Central memory CD4-positive, alpha-beta T cell (primary cell): ENCODE measurements at regions not wholly inside any gene's neighbourhood (a gene's known extent, or its start where the extent isn't known, plus 50 kb on each side); places are given as distances from the start of the nearest gene placed in this dataset.
"Not testable (repeated sequence)": the region's sequence is repeated elsewhere in the genome, so short reads cannot be mapped to it uniquely, and the experiment has no call there.

ENCODE experiments used
- DNase-seq: peaks from one replicate; pipeline ENCODE4 v3.0.0; 2022

DNA sequence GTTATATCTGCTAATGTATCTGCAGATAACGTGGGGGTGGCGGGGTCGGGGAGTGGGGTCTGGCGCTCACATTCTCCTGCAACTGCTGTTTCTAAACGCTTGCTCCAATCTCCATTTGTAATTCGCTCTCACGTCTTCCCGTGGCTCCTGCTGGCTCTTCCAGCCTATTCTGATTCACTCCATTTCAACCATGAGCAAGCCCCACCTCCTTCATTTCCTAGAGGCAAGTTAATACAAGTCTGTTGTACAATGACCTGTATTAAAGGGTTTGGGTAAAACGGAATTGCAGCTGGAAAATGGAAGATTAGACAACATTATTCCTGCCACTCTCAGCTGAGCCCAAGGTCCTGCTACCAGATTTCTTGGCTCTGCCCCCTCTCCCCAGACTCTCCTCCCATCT, 132.3 kb downstream of the CSNK2A3 start:
- no peak for DNase-seq

DNA sequence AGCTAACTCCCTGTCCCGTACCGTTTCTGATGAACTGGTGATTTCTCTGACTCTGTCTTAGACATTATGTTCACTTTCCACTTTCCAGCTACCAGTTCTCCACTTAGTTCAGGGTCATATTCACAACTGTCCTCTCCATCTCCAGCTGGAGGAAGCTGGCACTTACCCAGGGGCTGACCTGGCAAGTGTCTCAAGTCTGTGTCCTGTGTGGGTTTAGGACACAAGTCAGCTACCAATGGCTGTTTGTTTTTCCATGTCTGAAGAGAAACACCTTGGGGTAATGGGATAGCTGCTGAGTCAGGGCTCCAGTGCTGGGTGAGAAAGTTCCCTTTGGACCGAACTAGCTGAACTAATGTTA, 134.4 kb downstream of the CSNK2A3 start:
- no peak for DNase-seq

DNA sequence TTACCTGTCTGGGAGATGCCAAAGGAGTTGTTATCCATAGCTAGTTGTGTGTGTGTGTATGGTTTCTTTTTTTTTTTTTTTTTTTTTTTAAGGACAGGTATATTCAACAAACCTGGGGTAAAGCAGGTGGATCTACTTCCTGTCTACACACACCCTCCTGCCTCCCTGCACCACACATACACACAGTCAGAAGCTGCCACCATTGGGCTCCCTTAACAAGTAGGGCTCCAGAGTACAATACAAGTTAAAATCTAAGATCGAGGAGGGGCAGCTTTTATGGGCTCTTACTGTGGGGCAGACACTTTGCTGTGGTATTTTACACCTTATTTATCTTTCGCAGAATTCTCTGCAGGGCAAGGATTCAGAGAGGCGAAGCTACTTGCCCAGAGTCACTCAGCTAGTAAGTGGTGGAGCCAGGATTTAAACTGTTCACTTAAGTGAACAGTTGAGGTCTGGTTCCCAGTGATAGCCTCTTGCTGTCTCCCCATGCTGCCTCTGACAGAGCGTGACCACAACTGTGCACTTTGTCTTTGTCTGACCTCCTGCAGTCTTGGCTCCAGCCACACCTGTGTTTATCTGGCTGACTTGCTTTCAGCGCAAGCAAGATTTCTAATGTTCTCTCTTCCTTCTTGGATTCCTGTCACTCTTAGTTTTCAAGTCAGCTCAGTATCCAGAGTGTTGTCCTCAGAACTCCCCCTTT, 135.0 kb downstream of the CSNK2A3 start:
- DNase-seq = no peak

GRCh38 chr11:11217289-11217928, 135.6 kb downstream of the CSNK2A3 start:
- no peak for DNase-seq

- no peak for DNase-seq
Observed at GRCh38 chr11:11215944-11216343, 137.1 kb downstream of the CSNK2A3 start.

GRCh38 chr11:11215058-11215815, 137.8 kb downstream of the CSNK2A3 start:
- no peak for DNase-seq

DNA sequence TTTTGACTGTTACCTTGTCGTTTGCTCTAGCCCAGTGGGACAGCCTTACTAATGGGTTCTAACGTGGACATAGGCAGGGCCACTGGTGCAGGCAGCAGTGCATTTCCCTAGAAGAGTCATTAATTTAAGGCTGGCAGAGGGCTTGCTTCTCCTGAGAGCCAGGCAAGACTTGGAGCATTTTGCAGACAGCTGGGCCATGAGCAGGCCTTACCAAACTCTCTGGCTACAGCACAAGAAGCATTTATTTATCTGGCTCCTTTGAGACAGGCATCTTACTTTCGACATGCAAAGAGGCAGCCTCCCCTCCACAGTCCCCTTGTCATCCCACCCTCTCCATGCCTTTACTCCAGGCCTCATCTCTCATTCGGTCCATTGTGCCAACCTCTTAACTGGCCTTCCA, 139.9 kb downstream of the CSNK2A3 start:
- DNase-seq = no peak

DNA sequence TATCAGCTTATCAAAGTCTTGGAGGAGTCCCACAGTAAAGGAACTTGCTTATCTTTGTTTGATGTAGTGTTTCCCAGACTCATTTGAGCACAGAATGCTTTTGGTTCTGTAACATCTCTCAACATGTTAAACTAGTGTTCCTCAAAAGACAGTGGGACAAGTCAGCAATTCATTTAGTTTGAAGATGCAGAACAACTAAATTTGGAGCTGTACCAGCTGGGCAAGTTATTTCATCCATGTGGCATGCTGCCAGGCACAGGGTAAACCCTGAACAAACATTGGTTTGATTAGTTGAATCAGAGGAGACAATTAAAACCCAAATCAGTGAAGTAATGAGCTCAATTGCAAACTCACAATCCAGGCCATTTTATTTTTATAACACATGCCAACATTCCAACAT, 141.2 kb downstream of the CSNK2A3 start:
- DNase-seq = no peak

- no peak for DNase-seq
Observed at GRCh38 chr11:11211186-11211585, 141.9 kb downstream of the CSNK2A3 start.

- no peak for DNase-seq
Observed at GRCh38 chr11:11210446-11210845, 142.6 kb downstream of the CSNK2A3 start.

GRCh38 chr11:11209967-11210366, 143.1 kb downstream of the CSNK2A3 start:
- no peak for DNase-seq

DNA sequence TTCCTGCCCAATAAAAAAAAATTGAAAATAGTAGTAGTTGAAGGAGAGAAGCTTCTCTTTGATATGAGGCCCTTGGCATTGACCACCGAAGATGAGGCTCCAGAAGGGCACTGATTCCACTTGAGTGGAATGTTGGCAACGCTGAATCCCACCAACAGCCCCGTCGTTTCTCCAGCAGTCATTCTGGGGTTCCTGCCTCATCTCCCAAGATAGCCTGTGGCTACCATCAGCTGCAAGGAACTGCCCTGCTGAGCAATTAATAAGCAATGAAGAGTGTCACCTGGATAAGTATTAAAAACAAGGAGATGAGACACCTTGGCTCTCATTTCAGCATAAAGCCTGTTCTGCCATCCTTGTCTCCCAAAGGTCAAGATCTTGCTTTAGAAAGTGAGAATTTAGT, 144.1 kb downstream of the CSNK2A3 start:
- DNase-seq = no peak

GRCh38 chr11:11207428-11207827, 145.6 kb downstream of the CSNK2A3 start:
- peak; percentile 3 for DNase-seq

- DNase-seq = no peak
Observed at GRCh38 chr11:11206484-11206883, 146.6 kb downstream of the CSNK2A3 start.

GRCh38 chr11:11202885-11203284, 150.2 kb downstream of the CSNK2A3 start:
- no peak for DNase-seq

DNA sequence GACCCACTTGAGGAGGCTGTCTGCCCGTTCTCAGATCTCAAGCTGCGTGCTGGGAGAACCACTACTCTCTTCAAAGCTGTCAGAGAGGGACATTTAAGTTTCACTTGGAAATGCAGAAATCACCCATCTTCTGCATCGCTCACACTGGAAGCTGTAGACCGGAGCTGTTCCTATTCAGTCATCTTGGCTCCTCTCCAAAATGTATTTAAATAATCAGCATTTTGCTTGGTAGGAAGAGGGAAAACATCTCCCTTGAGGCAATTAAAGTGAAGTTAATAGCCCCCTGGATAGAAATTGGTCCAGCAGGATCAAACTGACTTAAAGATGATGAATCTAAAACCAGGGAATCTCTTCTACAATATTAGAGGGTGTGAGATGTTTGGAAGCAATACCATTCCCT, 151.7 kb downstream of the CSNK2A3 start:
- DNase-seq = not testable (repeated sequence)

DNA sequence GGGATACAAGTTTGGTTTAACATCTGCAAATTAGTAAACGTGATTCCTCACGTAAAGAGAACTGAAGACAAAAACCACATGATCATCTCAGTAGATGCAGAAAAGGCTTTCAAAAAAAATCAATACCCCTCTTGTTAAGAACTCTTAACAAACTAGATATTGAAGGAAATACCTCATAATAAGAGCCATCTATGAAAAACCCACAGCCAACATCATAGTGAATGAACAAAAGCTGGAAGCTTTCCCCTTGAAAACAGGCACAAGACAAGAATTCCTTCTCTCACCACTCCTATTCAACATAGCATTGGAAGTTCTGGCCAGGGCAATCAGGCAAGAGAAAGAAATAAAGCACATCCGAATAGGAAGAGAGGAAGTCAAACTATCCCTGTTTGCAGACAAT, 160.5 kb downstream of the CSNK2A3 start:
- DNase-seq = no peak

- DNase-seq = no peak
Observed at GRCh38 chr11:11189506-11189905, 163.5 kb downstream of the CSNK2A3 start.

- DNase-seq = no peak
Observed at GRCh38 chr11:11186249-11186648, 166.8 kb downstream of the CSNK2A3 start.

DNA sequence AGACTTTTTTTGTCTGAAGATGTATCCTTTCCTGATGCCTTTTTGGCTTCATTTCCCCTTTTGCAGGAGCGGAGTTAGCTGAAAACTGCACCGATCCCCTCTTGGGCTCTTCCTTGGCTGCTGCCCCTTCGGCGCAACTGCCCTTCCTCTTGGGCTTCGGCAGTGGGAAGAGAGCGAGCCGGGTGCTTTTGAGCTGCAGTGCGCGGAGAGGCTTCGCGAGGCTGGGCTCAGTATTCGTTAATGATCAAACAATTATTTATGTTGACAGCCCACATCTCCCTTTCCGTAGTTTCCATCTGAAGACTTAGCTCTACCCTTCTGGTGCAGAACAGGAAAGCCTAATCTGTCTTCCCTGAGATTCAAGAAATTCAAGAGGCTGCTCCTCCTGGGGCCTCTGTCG, 170.8 kb downstream of the CSNK2A3 start:
- no peak for DNase-seq

DNA sequence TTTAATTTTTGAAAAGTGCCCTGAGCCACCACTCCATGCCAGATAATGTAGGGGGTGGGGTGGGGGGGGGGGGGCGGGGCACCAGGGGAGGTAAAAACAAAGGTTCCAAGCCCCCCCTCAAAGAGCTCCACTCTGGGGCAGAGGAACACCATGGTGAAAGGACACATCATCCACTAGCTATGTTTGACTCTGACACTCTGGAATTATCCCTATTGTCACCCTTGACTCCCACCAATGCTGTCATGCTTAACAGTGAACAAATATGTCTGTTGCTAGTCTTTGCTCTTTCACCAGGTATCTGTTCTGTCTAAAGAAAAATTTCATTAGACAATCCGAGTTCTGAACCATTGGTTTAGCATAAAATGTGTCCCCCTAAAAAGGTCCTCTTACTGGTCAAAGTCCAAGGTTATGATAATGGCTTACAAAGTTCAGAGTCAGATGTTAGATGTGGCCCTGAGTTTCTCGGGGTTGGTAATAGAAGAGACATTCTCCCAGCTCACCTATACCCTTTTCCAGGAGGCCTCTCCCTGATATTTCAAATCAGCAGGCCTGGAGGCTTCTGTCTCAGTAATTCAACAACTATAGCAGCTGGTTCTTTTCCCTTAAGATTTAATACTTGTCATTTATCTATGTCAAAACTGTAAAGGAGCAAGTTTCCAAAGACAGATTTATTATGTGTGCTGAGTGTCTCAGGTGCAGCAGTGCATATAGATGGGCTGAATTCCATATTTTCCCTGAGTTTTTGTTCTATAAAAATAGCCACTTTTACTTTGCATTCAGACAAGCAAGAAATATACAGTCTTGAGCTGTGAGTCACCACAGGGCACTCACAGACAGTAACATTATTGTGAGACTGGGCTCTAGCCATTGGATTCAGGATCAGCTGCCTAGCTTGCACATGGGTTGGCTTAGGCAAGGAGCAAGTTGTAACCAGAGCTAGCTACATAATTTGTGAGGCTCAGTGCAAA, 174.1 kb downstream of the CSNK2A3 start:
- DNase-seq = no peak

- no peak for DNase-seq
Observed at GRCh38 chr11:11177156-11177808, 175.8 kb downstream of the CSNK2A3 start.
